ENCODE measurements at regions not wholly inside any gene's neighbourhood (a gene's known extent, or its start where the extent isn't known, plus 50 kb on each side); places are given as distances from the start of the nearest gene placed in this dataset.

- TF ChIP-seq CTCF (IDR thresholded peaks at IDR 0.05) (no peak), POLR2A (IDR thresholded peaks at IDR 0.05) (no peak), POLR2AphosphoS5 (IDR thresholded peaks at IDR 0.05) (no peak), EP300 (IDR thresholded peaks at IDR 0.05; ENCODE audit: low read depth) (no peak)
These were observed 164.9 kb upstream of the CSNK1A1L start for GRCh38 chr13:37270226-37271001.
